IPS-20b (cell line): ENCODE measurements at regions not wholly inside any gene's neighbourhood (a gene's known extent, or its start where the extent isn't known, plus 50 kb on each side); places are given as distances from the start of the nearest gene placed in this dataset.
"Not testable (repeated sequence)": the region's sequence is repeated elsewhere in the genome, so short reads cannot be mapped to it uniquely, and the experiment has no call there.

Source experiments
- H3K27ac ChIP-seq: one replicate; pipeline ENCODE4 v1.5.1; 2013; ENCODE audit warnings: low read length
- H3K27me3 ChIP-seq: 2 replicates; pipeline ENCODE4 v1.6.1; 2013; ENCODE audit warnings: mild to moderate bottlenecking, low read length, inconsistent platforms; ENCODE audit not compliant: insufficient read depth
- H3K36me3 ChIP-seq: 2 replicates; pipeline ENCODE4 v1.6.1; 2013; ENCODE audit warnings: low read depth, mild to moderate bottlenecking, inconsistent platforms, low read length, moderate library complexity; ENCODE audit not compliant: insufficient read depth
- H3K4me1 ChIP-seq: 2 replicates; pipeline ENCODE4 v1.6.1; 2013; ENCODE audit warnings: mild to moderate bottlenecking, control low read depth, inconsistent platforms, low read length, moderate library complexity; ENCODE audit not compliant: insufficient read depth
- H3K4me3 ChIP-seq: 2 replicates; pipeline ENCODE4 v1.5.1; 2013; ENCODE audit warnings: mild to moderate bottlenecking, low read length, inconsistent platforms
- H3K9ac ChIP-seq: 2 replicates; pipeline ENCODE4 v1.6.1; 2013; ENCODE audit warnings: low read depth, mild to moderate bottlenecking, inconsistent platforms, low read length, moderate library complexity
- H3K9me3 ChIP-seq: 2 replicates; pipeline ENCODE4 v1.6.1; 2013; ENCODE audit warnings: mild to moderate bottlenecking, low read depth, low read length, inconsistent platforms; ENCODE audit not compliant: insufficient read depth

- H3K4me3 ChIP-seq: not testable (repeated sequence)
Measured at GRCh38 chr2:87352178-87352934, 330.7 kb upstream of the PLGLB1 start.

GRCh38 chr2:87353408-87353807 lies 331.8 kb upstream of the PLGLB1 start:
- H3K9me3 ChIP-seq, H3K4me1 ChIP-seq, H3K4me3 ChIP-seq, H3K27ac ChIP-seq, H3K27me3 ChIP-seq, H3K36me3 ChIP-seq, H3K9ac ChIP-seq: not testable (repeated sequence)

More at GRCh38 chr2:87352178-87352934, 330.7 kb upstream of the PLGLB1 start:
- H3K4me1 ChIP-seq, H3K9me3 ChIP-seq, H3K9ac ChIP-seq, H3K27me3 ChIP-seq, H3K36me3 ChIP-seq, H3K27ac ChIP-seq: not testable (repeated sequence)

GRCh38 chr2:87354102-87354501 lies 332.5 kb upstream of the PLGLB1 start:
- H3K36me3 ChIP-seq, H3K9me3 ChIP-seq, H3K27ac ChIP-seq, H3K27me3 ChIP-seq, H3K4me3 ChIP-seq, H3K4me1 ChIP-seq, H3K9ac ChIP-seq: not testable (repeated sequence)

- H3K36me3 ChIP-seq, H3K27me3 ChIP-seq, H3K4me3 ChIP-seq, H3K9me3 ChIP-seq, H3K9ac ChIP-seq, H3K4me1 ChIP-seq, H3K27ac ChIP-seq: not testable (repeated sequence)
Measured at GRCh38 chr2:87360250-87360649, 338.6 kb upstream of the PLGLB1 start.

- not testable (repeated sequence) for H3K27ac ChIP-seq, H3K4me3 ChIP-seq, H3K9me3 ChIP-seq, H3K9ac ChIP-seq, H3K36me3 ChIP-seq, H3K27me3 ChIP-seq, H3K4me1 ChIP-seq
Measured at GRCh38 chr2:87360927-87361326, 339.3 kb upstream of the PLGLB1 start.

- not testable (repeated sequence) for H3K36me3 ChIP-seq, H3K4me1 ChIP-seq, H3K9ac ChIP-seq, H3K27me3 ChIP-seq, H3K9me3 ChIP-seq, H3K27ac ChIP-seq, H3K4me3 ChIP-seq
Measured at GRCh38 chr2:87361805-87362204, 340.2 kb upstream of the PLGLB1 start.

- H3K27ac ChIP-seq, H3K4me3 ChIP-seq, H3K36me3 ChIP-seq, H3K4me1 ChIP-seq, H3K9me3 ChIP-seq, H3K27me3 ChIP-seq, H3K9ac ChIP-seq: not testable (repeated sequence)
Measured at GRCh38 chr2:87364379-87364778, 342.7 kb upstream of the PLGLB1 start.

- not testable (repeated sequence) for H3K4me3 ChIP-seq, H3K27ac ChIP-seq, H3K9ac ChIP-seq, H3K9me3 ChIP-seq, H3K36me3 ChIP-seq, H3K27me3 ChIP-seq, H3K4me1 ChIP-seq
Measured at GRCh38 chr2:87365038-87365437, 343.4 kb upstream of the PLGLB1 start.

- not testable (repeated sequence) for H3K27ac ChIP-seq, H3K9ac ChIP-seq
Measured at GRCh38 chr2:87386063-87386560, 361.8 kb upstream of the PLGLB2 start.

GRCh38 chr2:87395784-87396183 lies 352.1 kb upstream of the PLGLB2 start:
- not testable (repeated sequence) for H3K9ac ChIP-seq

More at GRCh38 chr2:87386063-87386560, 361.8 kb upstream of the PLGLB2 start:
- not testable (repeated sequence) for H3K36me3 ChIP-seq, H3K9me3 ChIP-seq, H3K27me3 ChIP-seq, H3K4me3 ChIP-seq, H3K4me1 ChIP-seq

GRCh38 chr2:87396551-87397265 lies 351.2 kb upstream of the PLGLB2 start:
- not testable (repeated sequence) for H3K9ac ChIP-seq, H3K27ac ChIP-seq, H3K4me3 ChIP-seq, H3K36me3 ChIP-seq, H3K9me3 ChIP-seq, H3K27me3 ChIP-seq, H3K4me1 ChIP-seq

More at GRCh38 chr2:87395784-87396183, 352.1 kb upstream of the PLGLB2 start:
- not testable (repeated sequence) for H3K27me3 ChIP-seq, H3K4me3 ChIP-seq, H3K4me1 ChIP-seq, H3K36me3 ChIP-seq, H3K27ac ChIP-seq, H3K9me3 ChIP-seq

- H3K4me3 ChIP-seq, H3K27ac ChIP-seq, H3K9me3 ChIP-seq, H3K9ac ChIP-seq, H3K4me1 ChIP-seq, H3K27me3 ChIP-seq, H3K36me3 ChIP-seq: not testable (repeated sequence)
Measured at GRCh38 chr2:87397276-87398065, 350.4 kb upstream of the PLGLB2 start.
